GM18508 (cell line): ENCODE measurements at regions not wholly inside any gene's neighbourhood (a gene's known extent, or its start where the extent isn't known, plus 50 kb on each side); places are given as distances from the start of the nearest gene placed in this dataset.
"Not testable (repeated sequence)": the region's sequence is repeated elsewhere in the genome, so short reads cannot be mapped to it uniquely, and the experiment has no call there.

Source experiments
- ATAC-seq: cut with Tn5 transposase; IDR thresholded peaks from one replicate; pipeline ENCODE4 v1.9.1; 2021; ENCODE audit warnings: moderate number of reproducible peaks; ENCODE audit not compliant: insufficient read depth, unreplicated experiment

- ATAC-seq: not testable (repeated sequence)
Observed at GRCh38 chr1:222470252-222470805, 77.6 kb downstream of the HHIPL2 start.

DNA sequence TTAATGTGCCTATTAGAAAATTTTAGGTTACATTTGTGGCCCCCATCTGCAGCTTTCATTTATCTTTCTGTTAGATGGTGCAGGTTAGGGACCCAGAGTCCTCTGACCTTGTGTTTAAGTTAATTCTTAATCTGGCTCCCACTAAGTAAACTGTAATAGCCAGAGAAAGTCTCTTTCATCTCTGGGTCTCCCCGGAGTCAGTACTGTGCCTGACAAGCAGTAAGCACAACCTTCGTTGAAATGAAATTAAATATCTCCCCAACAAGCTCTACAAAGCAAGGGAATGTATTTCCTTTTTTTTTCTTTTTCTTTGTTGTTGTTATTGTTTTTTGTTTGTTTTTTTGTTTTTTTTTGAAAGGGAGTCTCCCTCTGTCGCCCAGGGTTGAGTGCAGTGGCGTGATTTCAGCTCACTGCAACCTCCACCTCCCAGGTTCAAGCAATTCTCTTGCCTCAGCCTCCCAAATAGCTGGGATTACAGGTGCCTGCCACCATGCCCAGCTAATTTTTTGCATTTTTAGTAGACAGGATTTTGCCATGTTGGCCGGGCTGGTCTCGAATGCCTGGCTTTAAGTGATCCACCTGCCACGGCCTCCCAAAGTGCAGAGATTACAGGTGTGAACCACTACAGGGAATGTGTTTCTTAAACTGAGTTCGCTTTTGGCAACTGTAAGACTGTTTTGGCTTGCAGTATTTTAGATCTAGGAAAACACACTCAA, 81.6 kb downstream of the HHIPL2 start:
- no peak for ATAC-seq

DNA sequence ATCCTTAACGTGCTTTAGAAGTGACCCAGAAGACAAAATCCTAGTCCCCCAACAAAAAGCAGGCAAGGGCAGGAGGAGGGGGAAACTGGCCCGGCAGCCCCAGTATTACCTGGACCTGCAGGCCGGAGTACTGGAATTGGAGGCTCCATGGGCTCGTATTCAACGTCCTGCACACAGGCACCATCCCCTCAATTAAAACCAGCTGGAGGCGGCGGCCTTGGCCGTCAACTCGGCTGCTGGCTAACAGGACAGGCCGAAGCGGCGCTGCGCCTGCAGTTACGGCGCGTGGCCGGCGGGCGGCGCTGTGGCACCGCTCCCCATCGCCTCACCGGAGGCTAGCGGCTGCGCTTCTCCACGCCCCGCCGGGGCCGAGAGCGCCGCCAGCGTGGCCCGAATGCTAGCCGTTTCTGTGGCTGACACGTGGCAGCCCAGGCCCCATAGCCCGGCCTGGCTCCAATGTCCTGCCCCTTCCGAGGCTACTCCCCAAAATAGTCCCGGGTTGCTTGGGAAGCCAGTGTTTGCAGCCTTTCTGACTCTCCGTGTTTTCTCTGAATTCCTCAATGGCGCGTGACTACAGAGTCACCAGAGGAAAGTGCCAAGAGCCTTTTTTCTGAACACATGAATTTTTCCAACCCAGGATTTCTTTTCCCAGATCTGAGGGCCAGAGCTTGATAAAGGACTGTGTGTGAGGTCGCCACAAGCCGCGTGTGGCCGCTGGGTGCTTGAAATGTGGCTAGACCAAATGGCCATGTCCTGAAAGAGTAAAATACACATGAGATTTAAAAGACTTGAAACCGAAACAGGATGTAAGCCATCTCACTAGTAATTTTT, 82.5 kb downstream of the HHIPL2 start:
- peak; percentile 80 for ATAC-seq

- ATAC-seq: peak; percentile 8
Observed at GRCh38 chr1:222464841-222465210, 83.1 kb downstream of the HHIPL2 start.

- ATAC-seq: no peak
Observed at GRCh38 chr1:222463059-222463730, 84.7 kb downstream of the HHIPL2 start.

GRCh38 chr1:222462601-222463000, 85.3 kb downstream of the HHIPL2 start:
- no peak for ATAC-seq

GRCh38 chr1:222461941-222462340, 86.0 kb downstream of the HHIPL2 start:
- ATAC-seq: no peak

DNA sequence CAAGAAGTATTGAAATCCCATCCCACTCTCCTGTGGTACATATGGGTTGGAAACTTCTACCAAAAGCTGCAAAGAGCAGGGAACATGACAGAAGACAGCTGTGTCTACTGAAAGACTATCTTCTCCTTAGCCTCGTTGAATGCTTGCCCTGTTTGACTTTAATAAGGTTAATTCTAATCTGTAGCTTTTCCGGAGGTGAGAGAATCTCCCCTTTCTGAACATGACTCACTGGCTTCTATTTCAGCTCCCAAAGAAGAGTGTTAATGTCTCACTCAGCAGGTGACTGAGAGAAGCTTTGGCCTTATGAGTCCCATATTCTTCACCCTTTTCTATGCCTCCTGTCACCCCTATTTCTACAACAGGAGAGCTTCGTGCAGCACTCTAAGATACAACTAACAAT, 88.3 kb downstream of the HHIPL2 start:
- ATAC-seq: no peak

DNA sequence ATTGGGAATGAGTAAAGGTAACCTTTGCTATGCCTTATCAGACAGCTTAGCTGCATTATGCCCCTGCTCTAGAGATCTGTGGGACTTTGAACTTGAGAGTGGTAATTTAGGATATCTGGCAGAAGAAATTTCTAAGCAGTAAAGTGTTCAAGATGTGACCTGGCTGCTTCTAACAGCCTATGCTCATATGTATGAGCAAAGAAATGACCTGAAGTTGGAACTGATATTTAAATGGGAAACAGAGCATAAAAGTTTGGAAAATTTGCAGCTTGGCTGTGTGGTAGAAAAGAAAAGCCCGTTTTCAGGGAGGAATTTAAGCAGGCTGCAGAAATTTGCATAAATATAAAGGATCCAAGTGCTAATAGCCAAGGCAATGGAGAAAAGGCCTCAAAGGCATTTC, 90.4 kb downstream of the HHIPL2 start:
- no peak for ATAC-seq

- no peak for ATAC-seq
Observed at GRCh38 chr1:222457084-222457483, 90.8 kb downstream of the HHIPL2 start.

- ATAC-seq: peak; percentile 96
Observed at GRCh38 chr1:222455188-222455879, 92.6 kb downstream of the HHIPL2 start.

- no peak for ATAC-seq
Observed at GRCh38 chr1:222454782-222455181, 93.1 kb downstream of the HHIPL2 start.

GRCh38 chr1:222454186-222454585, 93.7 kb downstream of the HHIPL2 start:
- no peak for ATAC-seq

DNA sequence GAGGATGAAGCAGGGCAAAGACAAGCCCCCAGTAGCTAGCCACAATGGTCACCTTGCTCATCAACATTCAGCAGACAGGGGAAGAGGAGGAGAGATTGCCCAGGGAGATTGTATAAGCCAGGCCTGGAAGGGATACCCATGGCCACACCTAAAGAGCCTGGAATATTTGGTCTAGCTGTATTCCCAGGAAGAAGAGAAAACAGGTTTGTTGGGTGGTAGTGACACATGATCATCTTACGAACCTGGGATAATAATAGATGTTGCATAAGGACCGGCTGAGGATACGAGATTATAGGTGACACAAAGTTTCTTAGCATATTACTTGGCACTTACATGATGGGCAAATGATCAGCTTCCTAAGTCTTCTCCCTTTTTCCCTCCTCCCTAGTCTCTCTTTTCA, 95.9 kb downstream of the HHIPL2 start:
- ATAC-seq: no peak

DNA sequence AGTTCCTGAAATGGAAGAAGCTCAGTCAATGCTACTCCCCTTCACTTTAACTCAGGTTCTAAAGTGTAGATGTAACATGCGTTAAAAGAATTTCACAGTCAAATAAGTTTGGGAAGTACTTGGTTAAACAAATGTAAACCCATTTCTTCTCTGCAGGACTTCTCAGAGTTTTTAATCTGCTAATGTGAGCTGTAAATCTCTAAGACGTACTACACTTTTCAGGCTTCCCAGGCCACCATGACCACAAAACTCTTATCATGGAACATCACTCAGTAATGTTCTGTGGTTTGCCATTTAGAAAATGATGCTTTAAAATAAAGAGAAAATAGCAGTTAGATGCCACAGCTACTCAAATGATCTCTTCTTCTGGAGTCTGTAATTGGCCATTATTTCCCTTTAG, 104.3 kb downstream of the HHIPL2 start:
- ATAC-seq: no peak

GRCh38 chr1:222441066-222441465, 106.8 kb downstream of the HHIPL2 start:
- ATAC-seq: no peak

DNA sequence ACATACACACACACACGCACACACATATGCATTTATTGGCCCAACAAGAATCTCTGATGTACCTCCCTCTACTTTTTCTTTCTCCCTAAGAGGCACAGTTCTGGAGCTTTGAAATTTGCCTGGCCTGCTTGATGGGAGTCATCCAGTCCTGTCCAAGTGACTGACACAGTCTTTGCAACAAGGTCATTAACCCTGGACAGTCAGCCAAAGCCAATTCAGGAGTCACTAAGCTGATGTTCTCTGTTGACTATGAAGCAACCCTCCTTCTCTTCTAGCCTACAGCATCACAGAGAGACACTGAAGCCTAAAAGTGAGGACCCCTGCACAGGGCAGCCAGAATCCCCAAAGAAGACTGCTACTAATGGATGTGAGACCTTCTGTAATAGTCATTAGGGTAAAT, 123.1 kb downstream of the HHIPL2 start:
- ATAC-seq: no peak

GRCh38 chr1:222421380-222421779, 126.5 kb downstream of the HHIPL2 start:
- no peak for ATAC-seq

DNA sequence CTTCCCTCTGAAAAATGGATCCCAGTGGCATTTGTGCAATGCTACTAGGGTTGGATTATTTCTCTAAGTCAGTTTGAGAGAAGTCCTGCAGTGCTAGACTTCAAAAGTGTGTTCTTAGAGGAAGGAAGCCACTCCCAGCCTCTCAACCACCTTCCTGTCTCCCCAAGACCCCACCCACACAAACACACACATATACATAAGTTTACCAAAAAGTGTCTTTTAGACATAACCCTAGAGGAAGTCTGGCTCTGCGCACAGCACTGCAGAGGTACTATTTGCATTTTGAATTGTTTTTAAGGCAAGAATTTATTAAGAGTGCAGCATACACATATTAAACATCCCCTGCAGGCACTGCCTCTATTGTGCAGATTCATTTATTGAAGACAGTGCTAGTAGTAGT, 127.3 kb downstream of the HHIPL2 start:
- no peak for ATAC-seq

DNA sequence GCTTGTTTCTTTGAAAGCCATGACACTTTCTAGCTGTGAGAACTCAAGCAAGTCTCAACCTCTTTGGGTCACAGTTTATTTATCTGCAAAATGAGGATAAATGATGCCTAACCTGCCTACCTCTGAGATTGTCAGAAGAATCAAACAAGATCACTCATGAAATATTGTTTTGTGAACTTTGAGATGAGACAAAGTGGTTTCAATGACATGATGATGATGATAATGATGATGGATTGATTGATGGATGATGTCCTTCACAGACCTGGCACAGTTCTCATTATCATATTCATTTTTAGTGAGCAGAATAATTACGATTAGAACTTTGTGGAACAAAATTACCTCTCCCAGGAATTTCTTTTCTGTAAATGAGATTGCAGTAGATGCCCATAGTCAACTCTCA, 129.2 kb downstream of the HHIPL2 start:
- no peak for ATAC-seq
